ENCODE measurements at regions not wholly inside any gene's neighbourhood (a gene's known extent, or its start where the extent isn't known, plus 50 kb on each side); places are given as distances from the start of the nearest gene placed in this dataset.

- TF ChIP-seq POLR2A (IDR thresholded peaks at IDR 0.05; ENCODE audit: low read depth, low read length), result no peak
- TF ChIP-seq POLR2AphosphoS5 (IDR thresholded peaks at IDR 0.05; ENCODE audit: low read depth, low read length), result no peak
These were observed 80.6 kb upstream of the SLCO6A1 start for GRCh38 chr5:102579379-102579778.
